NCI-H187 (cell line): ENCODE measurements at regions not wholly inside any gene's neighbourhood (a gene's known extent, or its start where the extent isn't known, plus 50 kb on each side); places are given as distances from the start of the nearest gene placed in this dataset.

Experiments
- DNase-seq, 2 experiments: peaks; one replicate each; lab custom pipeline; 2025; lab: John Stamatoyannopoulos, UW

GRCh38 chr19:30701178-30701577 lies 329.0 kb downstream of the ZNF536 start:
- DNase-seq = no peak

GRCh38 chr19:30699871-30700280 lies 327.7 kb downstream of the ZNF536 start:
- no peak for DNase-seq

GRCh38 chr19:30696514-30696913 lies 324.3 kb downstream of the ZNF536 start:
- no peak for DNase-seq

GRCh38 chr19:30695171-30695875 lies 323.1 kb downstream of the ZNF536 start:
- no peak for DNase-seq

GRCh38 chr19:30694156-30694755 lies 322.1 kb downstream of the ZNF536 start:
- no peak for DNase-seq

- DNase-seq = no peak
Measured at GRCh38 chr19:30692879-30693503, 320.8 kb downstream of the ZNF536 start.

GRCh38 chr19:30692181-30692811 lies 320.1 kb downstream of the ZNF536 start:
- no peak for DNase-seq

GRCh38 chr19:30691819-30692166 lies 319.6 kb downstream of the ZNF536 start:
- no peak for DNase-seq

- DNase-seq = no peak
Measured at GRCh38 chr19:30690935-30691818, 319.0 kb downstream of the ZNF536 start.

- no peak for DNase-seq
Measured at GRCh38 chr19:30690525-30690924, 318.3 kb downstream of the ZNF536 start.

- no peak for DNase-seq
Measured at GRCh38 chr19:30689474-30689873, 317.3 kb downstream of the ZNF536 start.

GRCh38 chr19:30688696-30689095 lies 316.5 kb downstream of the ZNF536 start:
- DNase-seq = no peak

GRCh38 chr19:30686826-30687566 lies 314.8 kb downstream of the ZNF536 start:
- DNase-seq = no peak

- no peak for DNase-seq
Measured at GRCh38 chr19:30686176-30686820, 314.1 kb downstream of the ZNF536 start.

GRCh38 chr19:30685426-30686000 lies 313.3 kb downstream of the ZNF536 start:
- no peak for DNase-seq

GRCh38 chr19:30684613-30685012 lies 312.4 kb downstream of the ZNF536 start:
- no peak for DNase-seq

GRCh38 chr19:30682999-30683536 lies 310.9 kb downstream of the ZNF536 start:
- DNase-seq = peak in 1 of 2 experiments; percentile 4

- DNase-seq = no peak
Measured at GRCh38 chr19:30682146-30682998, 310.2 kb downstream of the ZNF536 start.
